ENCODE measurements at regions not wholly inside any gene's neighbourhood (a gene's known extent, or its start where the extent isn't known, plus 50 kb on each side); places are given as distances from the start of the nearest gene placed in this dataset.

- no TSS peak for BruUV-seq (replicated peaks)
- Histone ChIP-seq H3K4me1 (ENCODE audit: control insufficient read depth, insufficient read depth, low read length) (no peaks in the 10 kb centered on the region), H3K9me3 (ENCODE audit: control insufficient read depth, insufficient read depth, low read depth, low read length) (no peaks in the 10 kb centered on the region), H3K4me3 (ENCODE audit: low read depth in 2 of 2, low read length in 2 of 2) (no peak overlapping the region), H3K27me3 (ENCODE audit: control insufficient read depth, insufficient read depth, low read length) (no peaks in the 10 kb centered on the region), H3K27ac (ENCODE audit: low read length) (no peak overlapping the region), H3K36me3 (ENCODE audit: control insufficient read depth, insufficient read depth, low read length) (no peaks in the 10 kb centered on the region)
- ChIA-PET POLR2A (no interaction called here), CTCF (no interaction called here)
- TF ChIP-seq TCF7L2 (IDR thresholded peaks at IDR 0.05; ENCODE audit: low read depth, low read length) = no peak
- no peak for TF ChIP-seq SIN3A (IDR thresholded peaks at IDR 0.05; ENCODE audit: borderline replicate concordance, insufficient read depth, low read depth, low read length)
- TF ChIP-seq POLR2AphosphoS5 (IDR thresholded peaks at IDR 0.05; ENCODE audit: low read depth, low read length) = no peak
- TF ChIP-seq, protein P1, sequence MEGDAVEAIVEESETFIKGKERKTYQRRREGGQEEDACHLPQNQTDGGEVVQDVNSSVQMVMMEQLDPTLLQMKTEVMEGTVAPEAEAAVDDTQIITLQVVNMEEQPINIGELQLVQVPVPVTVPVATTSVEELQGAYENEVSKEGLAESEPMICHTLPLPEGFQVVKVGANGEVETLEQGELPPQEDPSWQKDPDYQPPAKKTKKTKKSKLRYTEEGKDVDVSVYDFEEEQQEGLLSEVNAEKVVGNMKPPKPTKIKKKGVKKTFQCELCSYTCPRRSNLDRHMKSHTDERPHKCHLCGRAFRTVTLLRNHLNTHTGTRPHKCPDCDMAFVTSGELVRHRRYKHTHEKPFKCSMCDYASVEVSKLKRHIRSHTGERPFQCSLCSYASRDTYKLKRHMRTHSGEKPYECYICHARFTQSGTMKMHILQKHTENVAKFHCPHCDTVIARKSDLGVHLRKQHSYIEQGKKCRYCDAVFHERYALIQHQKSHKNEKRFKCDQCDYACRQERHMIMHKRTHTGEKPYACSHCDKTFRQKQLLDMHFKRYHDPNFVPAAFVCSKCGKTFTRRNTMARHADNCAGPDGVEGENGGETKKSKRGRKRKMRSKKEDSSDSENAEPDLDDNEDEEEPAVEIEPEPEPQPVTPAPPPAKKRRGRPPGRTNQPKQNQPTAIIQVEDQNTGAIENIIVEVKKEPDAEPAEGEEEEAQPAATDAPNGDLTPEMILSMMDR (IDR thresholded peaks at IDR 0.05) = no peak
- TF ChIP-seq REST (IDR thresholded peaks at IDR 0.05; ENCODE audit: insufficient read depth in 1 of 2, low read depth in 2 of 2, low read length in 1 of 2) = no peak
- in situ Hi-C loops (cut with HindIII; ENCODE audit: low pct_unique_long_range_greater_than_20kb, low sequenced_read_pairs) = no loop called here
- ATAC-seq (no peak), DNase-seq (ENCODE audit: low read depth, low spot score) (no peak)
- intact Hi-C loops (cut with micrococcal nuclease; ENCODE audit: unreplicated experiment) = no loop called here
These were observed 944.9 kb downstream of the TECRL start for GRCh38 chr4:63464393-63464792.

DNA sequence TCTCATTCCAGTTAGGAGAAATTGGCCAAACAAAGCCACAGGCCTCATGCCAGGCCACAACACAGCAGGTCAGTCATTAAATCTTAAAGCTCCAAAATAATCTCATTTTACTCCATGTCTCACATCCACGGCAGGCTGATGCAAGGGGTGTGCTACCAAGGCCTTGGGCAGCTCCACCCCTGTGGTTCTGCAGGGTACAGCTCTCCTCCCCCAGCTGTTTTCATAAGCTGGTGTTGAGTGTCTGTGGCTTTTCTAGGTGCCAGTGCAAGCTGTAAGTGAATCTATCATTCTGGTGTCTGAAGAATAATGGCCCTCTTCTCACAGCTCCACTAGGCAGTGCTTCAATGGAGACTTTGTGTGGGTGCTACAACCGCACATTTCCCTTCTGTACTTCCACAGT is 949.2 kb downstream of the TECRL start:
- no peak overlapping the region for H3K27ac ChIP-seq (ENCODE audit: low read length)
- no peaks in the 10 kb centered on the region for H3K27me3 ChIP-seq (ENCODE audit: control insufficient read depth, insufficient read depth, low read length)
- no peaks in the 10 kb centered on the region for H3K36me3 ChIP-seq (ENCODE audit: control insufficient read depth, insufficient read depth, low read length)
- H3K4me1 ChIP-seq (ENCODE audit: control insufficient read depth, insufficient read depth, low read length) = no peaks in the 10 kb centered on the region
- no peak overlapping the region for H3K4me3 ChIP-seq (ENCODE audit: low read depth in 2 of 2, low read length in 2 of 2)
- intact Hi-C loops (cut with micrococcal nuclease; ENCODE audit: unreplicated experiment) (no loop called here), in situ Hi-C loops (cut with HindIII; ENCODE audit: low pct_unique_long_range_greater_than_20kb, low sequenced_read_pairs) (no loop called here)
- CTCF ChIA-PET = no interaction called here
- TF ChIP-seq, protein P1 (IDR thresholded peaks at IDR 0.05) = no peak
- no peak for TF ChIP-seq TCF7L2 (IDR thresholded peaks at IDR 0.05; ENCODE audit: low read depth, low read length)
- TF ChIP-seq SIN3A (IDR thresholded peaks at IDR 0.05; ENCODE audit: borderline replicate concordance, insufficient read depth, low read depth, low read length) = no peak
- TF ChIP-seq POLR2AphosphoS5 (IDR thresholded peaks at IDR 0.05; ENCODE audit: low read depth, low read length) = no peak
- TF ChIP-seq REST (IDR thresholded peaks at IDR 0.05; ENCODE audit: insufficient read depth in 1 of 2, low read depth in 2 of 2, low read length in 1 of 2) = no peak
- BruUV-seq (replicated peaks) = no TSS peak
- POLR2A ChIA-PET = no interaction called here
- no peaks in the 10 kb centered on the region for H3K9me3 ChIP-seq (ENCODE audit: control insufficient read depth, insufficient read depth, low read depth, low read length)
- ATAC-seq (no peak), DNase-seq (ENCODE audit: low read depth, low spot score) (no peak)

Data from Panc1 (cell line).